OCI-LY1 (cell line): ENCODE measurements at regions not wholly inside any gene's neighbourhood (a gene's known extent, or its start where the extent isn't known, plus 50 kb on each side); places are given as distances from the start of the nearest gene placed in this dataset.

Experiments used
- EZH2 ChIP-seq: fragments of 200-600 bp; sonication (generic), shearing (Covaris generic); IDR thresholded peaks from 2 replicates; pipeline ENCODE4 v1.8.0; 2017; ENCODE audit warnings: borderline replicate concordance, mixed run types, mild to moderate bottlenecking, antibody characterized with exemption, low read length, moderate library complexity, mixed read lengths
- TF ChIP-seq, protein P1 (sequence below): fragments of 200-600 bp; sonication (generic), shearing (Covaris generic); IDR thresholded peaks from 2 replicates; pipeline ENCODE4 v1.5.1; 2017; ENCODE audit warnings: mild to moderate bottlenecking, antibody characterized with exemption, low read length, moderate library complexity, mixed read lengths

DNA sequence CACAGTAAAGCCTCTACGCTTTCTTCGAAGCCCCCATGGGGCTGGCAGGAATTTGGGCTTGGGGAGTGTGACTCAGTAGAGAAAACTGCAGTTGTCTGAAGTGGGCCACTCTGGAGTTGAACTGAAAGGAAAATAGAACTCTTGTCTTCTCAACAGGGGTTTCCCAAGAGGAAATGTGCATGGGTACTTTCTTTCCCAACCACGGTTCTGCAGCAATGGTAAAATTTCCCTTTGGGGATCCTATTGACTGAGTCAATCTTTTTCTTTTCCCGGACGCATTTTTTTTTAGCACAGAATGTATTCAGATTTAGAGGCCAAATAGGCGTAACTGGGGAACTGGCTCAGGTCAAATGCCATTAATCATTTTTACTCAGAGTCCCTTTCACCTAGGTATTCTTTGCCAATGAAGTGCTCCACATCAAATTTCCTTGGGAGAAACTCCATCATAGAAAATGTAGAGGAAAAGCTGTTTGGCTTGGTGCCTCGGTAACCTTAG lies 269.3 kb downstream of the STIM2 start:
- TF ChIP-seq, protein P1, sequence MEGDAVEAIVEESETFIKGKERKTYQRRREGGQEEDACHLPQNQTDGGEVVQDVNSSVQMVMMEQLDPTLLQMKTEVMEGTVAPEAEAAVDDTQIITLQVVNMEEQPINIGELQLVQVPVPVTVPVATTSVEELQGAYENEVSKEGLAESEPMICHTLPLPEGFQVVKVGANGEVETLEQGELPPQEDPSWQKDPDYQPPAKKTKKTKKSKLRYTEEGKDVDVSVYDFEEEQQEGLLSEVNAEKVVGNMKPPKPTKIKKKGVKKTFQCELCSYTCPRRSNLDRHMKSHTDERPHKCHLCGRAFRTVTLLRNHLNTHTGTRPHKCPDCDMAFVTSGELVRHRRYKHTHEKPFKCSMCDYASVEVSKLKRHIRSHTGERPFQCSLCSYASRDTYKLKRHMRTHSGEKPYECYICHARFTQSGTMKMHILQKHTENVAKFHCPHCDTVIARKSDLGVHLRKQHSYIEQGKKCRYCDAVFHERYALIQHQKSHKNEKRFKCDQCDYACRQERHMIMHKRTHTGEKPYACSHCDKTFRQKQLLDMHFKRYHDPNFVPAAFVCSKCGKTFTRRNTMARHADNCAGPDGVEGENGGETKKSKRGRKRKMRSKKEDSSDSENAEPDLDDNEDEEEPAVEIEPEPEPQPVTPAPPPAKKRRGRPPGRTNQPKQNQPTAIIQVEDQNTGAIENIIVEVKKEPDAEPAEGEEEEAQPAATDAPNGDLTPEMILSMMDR: no peak
- TF ChIP-seq EZH2: no peak
